Left hindlimb (tissue), 1 donor: ENCODE measurements at regions not wholly inside any gene's neighbourhood (a gene's known extent, or its start where the extent isn't known, plus 50 kb on each side); places are given as distances from the start of the nearest gene placed in this dataset.
"Not testable (repeated sequence)": the region's sequence is repeated elsewhere in the genome, so short reads cannot be mapped to it uniquely, and the experiment has no call there.

Experiments
- DNase-seq: peaks from one replicate; pipeline ENCODE4 v3.0.0-alpha.2; 2018

GRCh38 chr10:33489501-33490176, 155.2 kb upstream of the NRP1 start:
- DNase-seq = no peak

GRCh38 chr10:33487014-33487776, 152.7 kb upstream of the NRP1 start:
- no peak for DNase-seq

- DNase-seq = no peak
These were observed 150.8 kb upstream of the NRP1 start for GRCh38 chr10:33485276-33485675.

- no peak for DNase-seq
These were observed 150.3 kb upstream of the NRP1 start for GRCh38 chr10:33484787-33485186.

GRCh38 chr10:33483816-33484190, 149.3 kb upstream of the NRP1 start:
- no peak for DNase-seq

GRCh38 chr10:33483124-33483815, 148.8 kb upstream of the NRP1 start:
- no peak for DNase-seq

GRCh38 chr10:33482486-33482885, 148.0 kb upstream of the NRP1 start:
- no peak for DNase-seq

GRCh38 chr10:33481184-33481583, 146.7 kb upstream of the NRP1 start:
- no peak for DNase-seq

- DNase-seq = not testable (repeated sequence)
These were observed 145.9 kb upstream of the NRP1 start for GRCh38 chr10:33480417-33480816.

GRCh38 chr10:33478675-33479125, 144.2 kb upstream of the NRP1 start:
- DNase-seq = no peak

- DNase-seq = no peak
These were observed 143.7 kb upstream of the NRP1 start for GRCh38 chr10:33478089-33478674.

- DNase-seq = no peak
These were observed 143.0 kb upstream of the NRP1 start for GRCh38 chr10:33477291-33478088.

GRCh38 chr10:33476757-33477273, 142.3 kb upstream of the NRP1 start:
- DNase-seq = no peak

- no peak for DNase-seq
These were observed 139.2 kb upstream of the NRP1 start for GRCh38 chr10:33473688-33474087.

GRCh38 chr10:33468006-33468405, 133.5 kb upstream of the NRP1 start:
- DNase-seq = not testable (repeated sequence)

GRCh38 chr10:33465747-33466146, 131.3 kb upstream of the NRP1 start:
- DNase-seq = no peak

- DNase-seq = no peak
These were observed 128.5 kb upstream of the NRP1 start for GRCh38 chr10:33463011-33463410.

- DNase-seq = no peak
These were observed 126.8 kb upstream of the NRP1 start for GRCh38 chr10:33461295-33461640.

- no peak for DNase-seq
These were observed 126.2 kb upstream of the NRP1 start for GRCh38 chr10:33460505-33461294.

GRCh38 chr10:33459602-33460001, 125.1 kb upstream of the NRP1 start:
- DNase-seq = no peak

GRCh38 chr10:33455029-33455428, 120.6 kb upstream of the NRP1 start:
- DNase-seq = no peak

GRCh38 chr10:33454554-33454953, 120.1 kb upstream of the NRP1 start:
- no peak for DNase-seq
